ENCODE measurements at regions not wholly inside any gene's neighbourhood (a gene's known extent, or its start where the extent isn't known, plus 50 kb on each side); places are given as distances from the start of the nearest gene placed in this dataset.

DNA sequence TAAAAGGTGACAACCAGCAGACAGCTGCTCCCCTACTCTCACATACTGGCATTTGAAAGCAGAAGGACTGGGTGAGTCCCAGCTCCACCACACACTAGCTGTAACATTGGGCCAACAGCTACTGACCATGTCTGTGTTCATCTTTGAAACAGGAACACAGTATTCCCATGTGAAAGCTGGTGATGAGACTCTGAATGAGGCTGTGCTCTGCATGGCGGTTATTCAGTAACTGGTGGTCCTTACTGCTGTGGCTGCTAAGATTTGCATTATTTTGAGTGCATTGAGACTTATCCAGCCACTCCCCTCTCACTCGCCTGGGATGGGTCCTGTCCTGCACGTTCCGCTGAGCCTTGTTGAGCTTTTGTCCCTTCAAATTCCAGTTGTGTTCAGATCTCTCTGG lies 342.9 kb downstream of the FOXL1 start:
- DNase-seq: no peak

- DNase-seq: no peak
These were observed 344.0 kb downstream of the FOXL1 start for GRCh38 chr16:86922311-86922710.

DNA sequence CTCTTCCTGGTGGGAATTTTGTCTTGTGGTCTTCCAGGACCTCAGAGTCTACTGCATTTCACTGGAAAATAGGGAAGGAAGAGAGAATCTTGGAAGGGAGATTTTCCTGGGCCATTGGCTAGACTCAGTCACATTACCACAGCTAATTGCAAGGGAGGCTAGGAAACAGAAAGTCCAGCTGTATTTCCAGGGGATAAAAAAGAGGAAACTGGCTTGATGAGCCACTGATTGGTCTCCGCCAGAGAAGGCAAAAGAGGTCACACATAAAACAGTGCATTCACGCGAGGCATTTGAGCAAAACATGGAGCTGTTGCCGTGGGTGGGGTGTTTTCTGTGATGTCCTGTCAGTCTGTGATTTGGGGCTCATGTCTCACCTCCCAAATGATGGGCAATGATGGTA lies 345.3 kb downstream of the FOXL1 start:
- no peak for DNase-seq

GRCh38 chr16:86924537-86924936 lies 346.2 kb downstream of the FOXL1 start:
- no peak for DNase-seq

DNA sequence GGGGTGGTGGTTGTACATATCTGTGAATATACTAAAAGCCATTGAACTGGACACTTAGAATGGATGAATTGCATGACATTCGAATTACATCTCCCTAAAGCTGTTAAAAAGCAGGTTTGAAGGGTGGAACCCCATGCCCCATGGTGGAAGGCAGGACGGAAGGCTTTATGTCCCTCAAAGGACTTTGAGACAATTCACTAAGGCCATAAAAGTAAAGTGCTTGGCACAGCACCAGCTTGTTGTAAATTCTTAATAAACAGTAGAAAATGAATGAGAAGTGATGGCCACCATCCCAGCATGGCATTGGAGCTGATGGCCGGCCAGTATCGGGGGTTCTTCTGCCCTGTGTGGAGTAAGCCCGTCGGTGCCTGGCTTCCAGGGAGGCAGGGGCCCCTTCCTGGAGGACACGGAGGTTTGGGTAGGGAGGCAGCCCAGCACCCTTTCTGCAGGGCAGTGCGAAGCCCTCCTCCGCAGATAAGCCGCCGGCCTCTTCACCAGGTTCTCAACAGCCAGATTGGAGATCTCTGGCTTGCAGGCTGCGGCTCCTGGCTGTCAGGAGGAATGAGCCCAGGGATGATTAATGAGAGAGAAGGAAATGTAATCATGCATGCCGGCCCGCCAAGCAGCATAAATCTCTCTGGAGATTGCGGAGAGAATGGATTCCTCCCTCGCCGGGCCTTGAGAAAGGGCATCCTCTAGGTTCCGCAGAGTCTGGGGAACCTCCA lies 346.9 kb downstream of the FOXL1 start:
- DNase-seq: no peak

- DNase-seq: no peak
These were observed 348.1 kb downstream of the FOXL1 start for GRCh38 chr16:86926181-86927094.

- DNase-seq: no peak
These were observed 349.4 kb downstream of the FOXL1 start for GRCh38 chr16:86927699-86928098.

- no peak for DNase-seq
These were observed 350.2 kb downstream of the FOXL1 start for GRCh38 chr16:86928523-86929011.

- no peak for DNase-seq
These were observed 350.9 kb downstream of the FOXL1 start for GRCh38 chr16:86929057-86929871.

DNA sequence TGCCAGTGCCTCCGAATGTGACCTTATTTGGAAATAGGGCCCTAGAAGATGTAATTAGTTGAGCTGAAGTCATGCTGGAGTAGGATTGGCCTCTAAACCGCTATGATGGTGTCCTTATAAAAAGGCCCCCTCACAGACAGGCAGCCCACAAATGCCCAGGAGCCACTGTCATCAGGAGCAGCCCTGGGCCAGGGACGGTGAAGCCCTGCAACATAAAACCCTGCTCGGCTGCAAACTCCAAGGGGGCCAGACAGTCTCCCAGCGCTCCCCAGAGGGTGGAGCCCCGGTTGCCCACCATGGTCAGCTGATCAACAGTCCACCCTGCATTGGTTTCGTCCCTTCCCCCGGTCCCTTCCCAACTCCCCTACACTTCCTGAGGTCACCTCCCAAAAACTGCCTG lies 351.7 kb downstream of the FOXL1 start:
- no peak for DNase-seq

GRCh38 chr16:86930663-86931373 lies 352.5 kb downstream of the FOXL1 start:
- no peak for DNase-seq

DNA sequence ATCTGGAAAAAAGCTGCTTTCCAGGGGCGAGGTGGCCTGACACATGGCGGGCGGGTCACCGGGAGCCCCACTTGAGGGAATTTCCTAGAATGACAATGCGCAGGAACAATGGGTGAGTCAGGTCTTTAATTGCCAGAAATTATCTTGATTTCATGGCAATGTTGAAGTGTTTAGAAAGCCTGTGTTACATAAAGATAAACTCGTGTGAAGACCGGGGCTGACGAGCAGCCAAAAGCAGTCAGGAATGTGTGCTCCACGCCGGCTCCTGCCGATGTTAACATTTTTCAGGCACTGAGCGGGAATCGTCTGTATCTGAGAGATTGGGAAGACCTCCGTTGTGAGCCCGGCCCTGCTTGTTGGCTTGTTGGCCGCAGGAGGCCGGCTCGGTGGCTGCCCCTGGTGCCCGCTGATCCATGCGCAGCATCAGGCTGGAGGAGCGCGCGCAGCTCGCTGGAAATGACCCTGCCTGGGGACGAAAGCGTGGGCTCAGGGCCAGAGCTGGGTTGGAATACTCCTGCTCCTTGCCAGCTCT lies 353.1 kb downstream of the FOXL1 start:
- no peak for DNase-seq

- DNase-seq: no peak
These were observed 354.0 kb downstream of the FOXL1 start for GRCh38 chr16:86932130-86932982.

- no peak for DNase-seq
These were observed 356.4 kb downstream of the FOXL1 start for GRCh38 chr16:86934581-86935375.

DNA sequence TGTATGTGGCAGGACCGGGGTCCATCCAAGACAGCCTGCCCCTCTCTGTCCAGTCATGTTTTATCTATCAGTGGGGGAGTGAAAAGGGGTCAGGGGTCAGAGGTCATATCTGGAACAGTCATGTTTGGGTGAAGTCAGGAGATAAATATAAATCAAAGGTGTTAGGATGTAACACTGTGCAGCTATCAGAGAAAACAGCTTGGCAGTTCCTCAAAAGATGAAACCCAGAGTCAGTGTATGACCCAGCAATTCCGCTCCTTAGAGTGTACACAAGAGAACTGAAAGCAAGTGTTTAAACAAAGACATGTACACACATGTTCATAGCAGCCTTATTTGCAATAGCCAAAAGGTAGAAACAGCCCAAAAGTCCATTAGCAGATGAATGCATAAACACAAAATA lies 361.3 kb downstream of the FOXL1 start:
- DNase-seq: no peak

- DNase-seq: no peak
These were observed 363.4 kb downstream of the FOXL1 start for GRCh38 chr16:86941731-86942130.

- DNase-seq: no peak
These were observed 364.1 kb downstream of the FOXL1 start for GRCh38 chr16:86942151-86943051.

GRCh38 chr16:86945166-86945900 lies 367.0 kb downstream of the FOXL1 start:
- DNase-seq: no peak

GRCh38 chr16:86946396-86946795 lies 368.0 kb downstream of the FOXL1 start:
- DNase-seq: no peak

All from NCI-H510A treated with DMSO at 0.1 percent for 48 hours (cell line).